AG10803 (cell line): ENCODE measurements at regions not wholly inside any gene's neighbourhood (a gene's known extent, or its start where the extent isn't known, plus 50 kb on each side); places are given as distances from the start of the nearest gene placed in this dataset.
A peak's percentile ranks its signal among the peaks of the same experiment; 100 is the strongest.

Source experiments
- DNase-seq: peaks from one replicate; pipeline ENCODE4 v3.0.0; 2010; ENCODE audit warnings: low read depth
- H3K4me3 ChIP-seq: 2 replicates; pipeline ENCODE4 v1.5.1; 2011; ENCODE audit warnings: mild to moderate bottlenecking, low read length, control low read depth
- CTCF ChIP-seq: conservative IDR thresholded peaks from 2 replicates; pipeline ENCODE4 v1.5.1; 2011; ENCODE audit warnings: mild to moderate bottlenecking, low read length, control low read depth, inconsistent platforms

GRCh38 chr16:66277311-66278070 lies 89.0 kb upstream of the CDH5 start:
- no peak for TF ChIP-seq CTCF
- DNase-seq, result no peak
- no peak overlapping the region for H3K4me3 ChIP-seq

DNA sequence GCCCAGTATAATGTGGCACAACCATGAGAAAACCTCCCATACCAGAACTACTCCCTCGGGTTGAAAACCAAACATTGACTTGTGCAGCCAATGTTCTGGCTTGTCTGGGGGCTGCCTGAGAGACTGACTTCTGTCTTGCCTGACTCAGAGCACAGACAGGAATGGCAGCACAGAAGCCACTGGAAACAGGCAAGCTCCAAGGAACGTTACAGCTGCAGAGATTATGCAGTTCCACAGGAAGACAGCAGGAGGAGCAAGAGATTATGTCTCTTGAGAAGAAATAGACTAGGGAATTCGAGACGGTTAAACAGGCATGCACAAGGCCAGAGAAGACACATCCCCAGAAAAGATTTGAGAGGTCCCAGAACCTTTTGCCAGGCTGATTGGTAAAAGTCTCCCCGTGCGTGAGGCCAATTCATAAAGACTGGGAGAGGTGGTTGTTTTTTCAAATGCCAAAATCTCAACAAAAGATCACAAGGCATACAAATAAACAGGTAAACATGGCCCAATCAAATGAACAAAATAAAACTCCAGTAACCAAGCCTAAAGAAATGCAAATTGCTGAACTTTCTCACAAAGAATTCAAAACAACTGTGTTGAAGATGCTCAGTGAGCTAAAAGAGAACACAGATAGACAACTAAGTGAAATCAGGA lies 90.6 kb upstream of the CDH5 start:
- TF ChIP-seq CTCF, result peak; percentile 87
- no peak overlapping the region for H3K4me3 ChIP-seq
- DNase-seq, result peak; percentile 71

DNA sequence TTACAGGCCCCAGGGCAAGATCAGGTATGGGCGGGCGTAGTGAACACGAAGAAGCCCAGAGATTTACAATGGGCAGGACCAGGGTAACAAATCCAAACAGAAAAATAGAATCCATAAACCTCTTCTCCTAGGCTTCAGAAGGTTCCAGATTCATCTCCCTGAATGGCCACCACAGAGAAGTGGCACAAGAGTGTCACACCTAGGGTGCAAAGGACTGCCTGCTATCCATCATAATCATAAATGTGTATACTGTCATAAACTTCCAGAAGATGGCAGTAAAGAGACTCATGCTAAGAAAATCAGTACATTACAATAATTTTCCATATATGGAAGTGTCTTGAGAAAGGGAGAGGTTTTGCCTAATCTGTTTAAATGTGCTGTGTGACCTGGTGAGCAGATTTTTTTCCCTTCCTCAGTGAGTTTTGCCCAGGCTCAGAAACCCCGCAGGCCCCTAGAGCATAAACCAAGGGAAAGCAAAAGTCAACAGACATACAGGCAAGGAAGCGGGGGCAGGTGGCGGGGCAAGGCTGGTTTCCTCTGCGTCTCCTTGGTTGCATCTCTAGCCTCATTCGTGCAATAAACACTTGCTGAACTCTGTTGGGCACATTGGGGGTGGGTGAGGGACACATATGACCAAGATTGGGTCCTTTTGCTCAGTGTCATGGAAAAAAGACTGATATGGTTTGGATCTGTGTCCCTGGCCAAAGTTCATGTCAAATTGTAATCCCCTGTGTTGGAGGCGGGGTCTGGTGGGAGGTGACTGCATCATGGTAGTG lies 92.0 kb upstream of the CDH5 start:
- peak; percentile 49 for TF ChIP-seq CTCF
- no peak overlapping the region for H3K4me3 ChIP-seq
- peak; percentile 38 for DNase-seq

DNA sequence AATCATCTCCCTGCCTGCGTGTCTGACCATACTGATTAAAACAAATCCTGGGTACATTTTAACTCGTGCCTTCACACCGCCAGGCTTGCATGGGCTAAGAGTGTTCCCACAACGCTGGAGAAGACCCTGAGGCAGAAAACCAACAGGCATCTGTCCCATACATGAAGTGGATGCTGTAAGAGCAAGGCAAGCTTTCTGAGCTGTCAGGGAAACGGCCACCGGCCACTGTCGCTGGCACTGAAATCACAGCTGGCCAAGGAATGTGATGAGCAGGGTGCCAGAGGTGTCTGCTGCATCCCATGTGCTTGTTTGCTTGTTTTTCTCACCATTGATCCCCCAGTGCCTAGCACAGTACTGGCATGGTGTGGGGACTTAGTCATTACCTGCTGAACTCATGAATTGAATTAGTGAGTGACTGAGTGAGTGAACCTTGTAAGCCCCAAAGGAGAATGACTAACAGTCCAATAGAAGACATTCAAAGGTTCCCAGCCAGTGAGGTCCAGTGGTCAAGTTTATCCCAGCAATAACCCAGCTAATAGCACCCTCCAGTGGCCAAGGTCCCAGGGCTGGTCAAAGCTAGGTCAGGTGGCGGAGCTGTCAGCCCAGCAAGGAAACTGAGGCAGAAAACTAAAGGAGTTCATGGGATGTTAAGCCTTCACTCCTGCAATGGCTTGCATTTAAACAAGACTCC lies 92.7 kb upstream of the CDH5 start:
- TF ChIP-seq CTCF, result peak; percentile 50
- peak; percentile 53 for DNase-seq
- H3K4me3 ChIP-seq, result no peak overlapping the region

GRCh38 chr16:66273053-66273452 lies 93.4 kb upstream of the CDH5 start:
- no peak for TF ChIP-seq CTCF

DNA sequence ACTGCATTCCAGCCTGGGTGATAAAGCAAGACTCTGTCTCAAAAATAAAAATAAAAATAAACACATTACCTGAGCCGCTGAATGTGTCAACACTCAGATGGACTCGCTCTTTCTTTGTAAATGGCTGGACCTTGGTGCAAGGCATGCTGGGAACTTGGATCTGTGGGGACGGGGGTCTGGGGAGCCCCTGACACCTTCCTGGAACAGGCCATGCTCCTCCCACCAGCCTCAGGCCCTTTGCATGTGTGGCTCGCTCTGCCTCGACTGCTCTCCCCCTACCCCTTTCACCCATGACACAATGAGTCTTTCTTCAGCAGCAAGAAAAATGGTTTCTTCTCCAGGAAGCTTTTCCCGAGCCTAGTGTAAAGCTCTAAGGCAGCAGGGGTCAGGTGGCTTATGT lies 94.0 kb upstream of the CDH5 start:
- DNase-seq, result no peak
- no peak overlapping the region for H3K4me3 ChIP-seq
- TF ChIP-seq CTCF, result no peak

More at GRCh38 chr16:66273053-66273452, 93.4 kb upstream of the CDH5 start:
- no peak overlapping the region for H3K4me3 ChIP-seq
- no peak for DNase-seq
